ENCODE measurements at regions not wholly inside any gene's neighbourhood (a gene's known extent, or its start where the extent isn't known, plus 50 kb on each side); places are given as distances from the start of the nearest gene placed in this dataset.
"Not testable (repeated sequence)": the region's sequence is repeated elsewhere in the genome, so short reads cannot be mapped to it uniquely, and the experiment has no call there.

DNA sequence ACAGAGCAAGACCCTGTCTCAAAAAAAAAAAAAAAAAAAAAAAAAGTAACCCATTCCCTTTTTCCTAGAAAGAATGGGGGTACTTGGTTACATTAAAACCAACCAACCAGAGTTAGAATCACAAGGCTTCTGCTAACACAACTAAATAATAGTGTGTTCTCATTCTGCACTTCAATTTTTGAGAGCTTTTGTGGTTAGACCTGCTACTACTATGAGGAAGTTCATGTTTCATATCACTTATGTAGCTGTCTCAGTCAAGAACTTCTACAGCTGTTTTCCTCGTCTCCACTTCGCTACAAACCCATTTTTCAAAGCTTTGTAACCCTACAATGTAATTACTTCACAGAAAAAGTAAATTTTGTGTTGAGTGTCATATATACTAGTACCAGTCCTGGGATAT lies 58.3 kb downstream of the PDHA2 start:
- no peak for DNase-seq (ENCODE audit: low read depth)

DNA sequence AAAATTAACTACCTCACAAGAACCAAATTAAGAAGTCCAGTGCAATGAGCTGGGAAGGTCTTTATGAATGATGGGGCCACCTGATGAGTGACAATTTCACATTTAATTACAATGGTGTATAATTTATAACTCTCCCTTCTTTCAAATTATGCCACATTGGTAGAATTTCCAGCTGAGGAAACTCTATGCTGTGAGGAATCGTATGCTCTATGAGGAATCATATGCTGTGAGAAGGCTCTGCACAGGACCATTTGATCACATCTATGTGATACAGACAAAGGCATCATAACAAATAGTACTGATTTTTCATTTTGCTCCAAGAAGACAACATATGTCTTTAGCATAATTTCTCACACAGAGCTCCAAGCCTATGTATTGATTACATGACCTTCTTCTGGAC lies 69.3 kb downstream of the PDHA2 start:
- no peak for DNase-seq (ENCODE audit: low read depth)

DNA sequence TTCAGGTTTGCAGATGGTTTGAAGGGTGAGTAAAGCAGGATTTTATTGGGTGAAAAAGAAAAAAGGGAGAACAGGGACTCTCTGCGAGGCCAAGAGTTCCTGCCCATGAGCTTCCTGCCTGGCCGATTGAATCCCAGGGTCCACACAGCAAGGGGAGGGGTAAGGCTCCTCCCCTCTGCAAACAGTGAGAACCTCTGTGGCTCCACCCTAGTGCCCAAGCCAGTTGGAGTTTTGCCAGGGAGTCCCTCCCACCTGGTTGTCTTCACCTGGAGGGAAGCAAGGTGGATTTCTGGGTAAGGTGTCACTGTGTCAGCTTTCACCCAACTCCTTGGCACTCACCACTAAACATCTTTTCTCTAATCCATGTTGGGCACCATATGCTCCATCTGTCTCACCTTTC lies 70.9 kb downstream of the PDHA2 start:
- no peak for DNase-seq (ENCODE audit: low read depth)

DNA sequence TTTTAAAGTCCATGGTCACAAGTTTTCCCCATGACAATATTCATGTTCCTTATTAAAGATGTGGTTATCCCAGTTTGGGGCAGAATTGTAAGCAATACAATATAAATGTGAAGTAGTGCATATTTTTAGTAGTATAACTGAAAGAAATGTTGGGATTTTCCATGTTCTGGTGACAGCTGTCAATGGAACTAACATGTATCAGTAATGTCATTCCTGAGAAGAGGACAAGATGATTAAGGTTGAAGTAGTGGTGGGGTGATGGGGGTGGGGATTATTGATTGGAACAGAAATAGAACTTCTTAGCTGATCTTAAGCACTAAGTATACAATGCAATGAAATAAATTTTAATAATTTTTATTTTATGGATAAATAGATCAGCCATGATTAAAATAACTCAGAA lies 81.6 kb downstream of the PDHA2 start:
- DNase-seq (ENCODE audit: low read depth), result no peak

DNA sequence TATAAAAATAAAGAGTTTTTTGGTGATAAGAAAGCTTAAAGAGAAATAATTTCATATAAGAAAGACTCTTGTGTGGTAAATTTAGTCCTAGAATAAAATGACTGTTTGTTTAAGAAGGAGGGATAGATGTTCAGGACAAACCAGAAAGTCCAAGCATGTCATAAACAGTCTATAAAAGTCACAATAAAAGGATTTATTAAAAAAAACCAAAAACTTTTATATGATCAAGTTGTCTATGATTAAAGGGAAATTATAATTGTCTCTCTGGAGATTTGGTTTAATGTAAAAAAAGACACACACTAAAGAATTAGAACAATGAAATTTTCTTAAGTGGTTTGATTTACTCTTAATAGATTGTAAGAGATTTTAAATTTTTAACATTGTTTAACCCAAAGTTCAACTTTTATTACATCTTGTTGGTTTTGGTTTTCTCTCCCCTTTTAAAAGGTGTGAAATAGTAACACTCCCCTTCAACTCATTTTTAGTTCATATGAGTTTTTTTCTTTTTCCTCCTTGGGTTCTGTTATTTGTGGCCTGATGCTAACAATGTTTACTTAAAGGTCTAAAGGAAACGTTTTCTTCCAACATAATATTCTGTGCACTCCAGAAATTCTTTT lies 89.7 kb downstream of the PDHA2 start:
- peak; percentile 42 for DNase-seq (ENCODE audit: low read depth)

DNA sequence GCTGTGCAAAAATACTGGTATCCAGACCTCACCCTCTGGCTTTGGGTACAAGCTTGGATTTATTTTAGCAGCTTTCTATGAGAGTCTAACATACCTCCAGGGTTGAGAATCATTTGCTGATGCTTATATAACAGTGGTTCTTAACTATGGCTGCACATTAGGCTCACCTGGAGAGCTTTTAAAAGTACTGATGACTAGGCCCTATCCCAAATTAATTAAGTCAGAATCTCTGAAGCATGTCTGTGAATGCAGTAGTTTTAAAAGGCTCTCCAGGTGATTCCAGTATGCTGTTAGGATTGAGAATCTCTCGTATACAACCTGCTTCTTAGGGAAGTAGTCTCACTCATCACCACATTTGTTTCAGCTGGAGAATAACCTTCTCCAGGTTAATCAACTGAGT lies 99.2 kb downstream of the PDHA2 start:
- DNase-seq (ENCODE audit: low read depth), result no peak

DNA sequence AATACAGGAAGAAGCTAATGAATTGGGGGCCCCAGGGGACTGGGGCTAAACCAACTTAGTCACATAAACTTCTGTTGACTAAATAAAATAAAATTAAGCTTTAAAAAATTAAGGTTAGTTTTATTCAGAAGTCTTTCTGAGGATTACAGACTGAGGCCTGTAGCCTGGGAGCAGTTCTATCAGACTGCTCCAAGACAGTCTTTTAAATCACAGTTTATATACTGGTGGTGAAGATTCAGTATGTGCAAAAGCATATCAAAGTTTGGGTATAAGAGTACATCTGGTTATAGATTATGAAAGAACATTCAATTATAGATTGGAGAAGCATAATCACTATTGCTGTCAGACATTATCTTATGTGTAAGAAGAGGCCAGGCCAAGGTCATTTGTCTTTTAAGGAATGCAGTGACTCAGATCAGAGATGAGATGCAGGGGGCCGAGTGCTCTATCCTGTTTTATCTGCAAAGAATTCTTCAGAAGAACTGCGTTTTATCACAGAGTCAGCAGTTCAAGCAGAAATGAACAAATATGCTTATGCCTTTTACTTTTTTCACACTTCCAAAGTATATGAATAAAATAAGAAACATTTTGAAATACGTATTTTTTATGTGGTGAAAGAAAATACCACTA lies 109.4 kb downstream of the PDHA2 start:
- peak; percentile 40 for DNase-seq (ENCODE audit: low read depth)

DNA sequence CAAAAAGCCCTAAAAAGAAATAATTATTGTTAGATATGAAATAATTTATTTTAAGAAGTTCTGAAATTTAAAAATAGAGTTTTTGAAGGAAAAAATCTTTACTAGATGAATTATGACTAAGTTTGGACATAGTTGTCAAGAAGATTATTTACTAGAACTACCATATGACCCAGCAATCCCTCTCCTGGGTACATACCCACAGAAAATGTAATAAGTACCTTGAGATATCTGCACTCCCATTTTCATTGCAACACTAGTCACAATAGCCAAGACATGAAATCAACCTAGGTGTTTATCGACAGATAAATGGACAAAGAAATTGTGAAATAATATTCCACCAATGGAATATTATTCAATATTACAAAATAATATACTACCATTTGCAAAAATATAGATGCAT lies 109.9 kb downstream of the PDHA2 start:
- DNase-seq (ENCODE audit: low read depth), result no peak

DNA sequence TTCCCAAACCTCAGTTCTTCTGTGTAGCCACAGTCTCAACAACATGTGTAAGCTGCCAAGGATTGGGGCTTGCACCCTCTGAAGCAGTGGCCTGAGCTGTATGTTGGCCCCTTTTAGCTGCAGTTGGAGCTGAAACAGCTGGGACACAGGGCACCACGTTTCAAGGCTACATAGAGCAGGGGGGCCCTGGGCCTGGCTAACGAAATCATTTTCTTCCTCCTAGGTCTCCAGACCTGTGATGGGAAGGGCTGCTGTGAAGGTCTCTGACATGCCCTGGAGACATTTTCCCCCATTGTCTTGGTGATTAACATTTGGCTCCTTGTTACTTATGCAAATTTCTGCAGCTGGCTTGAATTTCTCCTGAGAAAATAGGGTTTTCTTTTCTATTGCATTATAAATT lies 112.6 kb downstream of the PDHA2 start:
- DNase-seq (ENCODE audit: low read depth), result not testable (repeated sequence)

DNA sequence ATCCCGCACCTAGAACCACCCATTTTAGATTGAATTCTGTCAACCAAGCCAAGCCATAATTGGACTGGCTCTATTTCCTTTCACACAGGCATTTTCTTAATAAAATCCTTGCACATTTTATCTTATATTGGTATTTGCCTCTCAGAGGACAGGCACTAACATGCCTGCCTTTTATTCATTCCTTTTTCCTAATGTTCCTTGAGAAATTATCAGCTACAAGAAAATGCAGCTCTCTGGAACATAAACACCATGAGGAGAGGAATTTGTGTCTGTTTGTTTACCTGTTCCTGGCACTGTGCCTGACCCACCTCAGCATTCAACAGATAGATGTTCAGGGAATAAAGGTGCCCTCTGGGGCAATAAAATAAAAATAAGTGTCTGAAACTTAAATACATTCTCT lies 116.2 kb downstream of the PDHA2 start:
- no peak for DNase-seq (ENCODE audit: low read depth)

DNA sequence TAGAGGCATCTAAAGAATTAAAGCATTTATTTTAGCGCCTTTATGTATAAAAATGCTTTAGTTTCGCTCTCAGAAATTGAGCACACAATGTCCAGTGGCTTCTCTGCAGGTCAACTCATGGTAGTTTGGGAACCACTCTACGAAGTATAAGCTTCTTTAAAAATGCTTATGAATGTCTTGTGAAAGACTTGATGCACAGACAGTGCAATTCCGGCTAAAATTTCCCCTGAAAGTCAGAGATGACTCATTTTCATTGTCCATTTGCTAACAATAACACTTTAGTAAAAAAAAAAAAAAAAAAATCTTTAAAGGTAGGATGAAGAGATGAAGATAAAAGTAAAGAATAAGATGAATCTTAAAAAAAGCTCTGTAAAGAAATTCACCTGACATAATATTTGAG lies 117.2 kb downstream of the PDHA2 start:
- peak; percentile 34 for DNase-seq (ENCODE audit: low read depth)

DNA sequence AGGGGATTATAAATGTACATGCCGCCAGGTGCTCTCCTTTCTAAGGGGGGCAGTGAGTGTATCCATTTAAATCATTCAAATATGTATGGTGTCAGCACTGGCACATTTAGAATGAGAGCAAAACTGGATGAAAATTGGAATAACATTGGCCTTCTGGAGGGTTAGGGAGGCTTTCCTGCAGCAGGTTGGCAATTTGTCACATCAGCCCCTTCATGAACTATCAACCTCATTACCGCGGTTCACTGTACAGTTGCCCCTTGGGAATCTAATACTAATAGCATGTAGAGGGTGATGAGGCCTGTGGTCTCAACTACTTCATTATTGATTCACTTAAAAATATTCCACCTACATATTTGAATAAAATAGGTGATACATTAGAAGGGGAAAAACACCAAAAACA lies 117.9 kb downstream of the PDHA2 start:
- no peak for DNase-seq (ENCODE audit: low read depth)

DNA sequence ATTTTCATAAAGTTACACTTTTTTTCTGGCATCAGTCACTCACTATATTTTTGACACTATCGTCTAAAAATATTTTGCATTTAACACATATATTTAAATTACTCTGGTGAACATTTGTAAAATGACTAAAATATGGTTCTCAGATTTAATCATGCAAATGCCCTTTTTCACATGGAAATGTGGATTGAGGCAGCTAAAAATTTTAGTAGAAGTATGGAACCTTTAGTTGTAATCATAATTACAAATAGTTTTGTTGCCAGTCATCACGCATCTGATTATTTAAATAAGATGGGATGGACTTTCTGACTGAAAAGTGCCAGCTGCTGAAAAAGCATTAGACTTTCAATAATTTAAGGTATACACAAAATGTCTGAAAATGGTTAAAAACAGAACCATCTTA lies 119.3 kb downstream of the PDHA2 start:
- DNase-seq (ENCODE audit: low read depth), result no peak

DNA sequence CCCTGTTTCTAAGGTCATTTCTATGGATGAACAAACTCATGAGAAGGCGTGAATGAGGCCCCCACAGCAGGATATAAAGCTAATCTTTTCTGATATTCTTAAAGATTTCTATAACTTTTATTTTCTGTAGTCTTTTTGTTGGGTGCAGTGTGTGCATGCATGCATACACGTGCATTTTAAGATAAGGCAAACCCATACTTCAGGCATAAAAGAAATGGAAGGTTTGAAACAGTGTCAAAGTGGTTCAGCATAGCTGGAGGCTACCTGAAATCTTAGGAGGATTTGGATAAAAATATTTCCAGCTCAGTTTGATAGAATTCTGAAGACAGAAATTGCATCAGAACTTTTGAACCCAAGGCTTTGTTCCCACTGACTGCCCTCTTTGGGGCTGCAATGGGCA lies 119.7 kb downstream of the PDHA2 start:
- DNase-seq (ENCODE audit: low read depth), result no peak

DNA sequence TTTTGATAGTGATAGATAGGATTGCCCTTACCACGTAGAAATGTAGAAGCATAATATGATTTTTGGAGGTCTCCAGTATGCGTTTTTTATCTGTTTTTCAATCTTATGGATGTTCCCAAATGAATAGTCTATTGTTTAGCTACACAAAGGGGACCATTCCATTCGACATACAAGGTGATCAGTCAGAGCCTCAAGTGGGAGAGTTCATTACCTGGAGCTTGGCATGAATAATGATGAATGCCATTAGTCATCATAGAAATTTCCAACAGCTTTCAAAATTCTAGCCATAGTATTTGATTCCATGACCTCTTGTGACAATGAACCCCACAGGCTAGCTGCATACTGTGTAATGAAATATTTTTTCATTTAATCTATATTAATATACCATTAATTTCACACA lies 123.6 kb downstream of the PDHA2 start:
- DNase-seq (ENCODE audit: low read depth), result no peak

DNA sequence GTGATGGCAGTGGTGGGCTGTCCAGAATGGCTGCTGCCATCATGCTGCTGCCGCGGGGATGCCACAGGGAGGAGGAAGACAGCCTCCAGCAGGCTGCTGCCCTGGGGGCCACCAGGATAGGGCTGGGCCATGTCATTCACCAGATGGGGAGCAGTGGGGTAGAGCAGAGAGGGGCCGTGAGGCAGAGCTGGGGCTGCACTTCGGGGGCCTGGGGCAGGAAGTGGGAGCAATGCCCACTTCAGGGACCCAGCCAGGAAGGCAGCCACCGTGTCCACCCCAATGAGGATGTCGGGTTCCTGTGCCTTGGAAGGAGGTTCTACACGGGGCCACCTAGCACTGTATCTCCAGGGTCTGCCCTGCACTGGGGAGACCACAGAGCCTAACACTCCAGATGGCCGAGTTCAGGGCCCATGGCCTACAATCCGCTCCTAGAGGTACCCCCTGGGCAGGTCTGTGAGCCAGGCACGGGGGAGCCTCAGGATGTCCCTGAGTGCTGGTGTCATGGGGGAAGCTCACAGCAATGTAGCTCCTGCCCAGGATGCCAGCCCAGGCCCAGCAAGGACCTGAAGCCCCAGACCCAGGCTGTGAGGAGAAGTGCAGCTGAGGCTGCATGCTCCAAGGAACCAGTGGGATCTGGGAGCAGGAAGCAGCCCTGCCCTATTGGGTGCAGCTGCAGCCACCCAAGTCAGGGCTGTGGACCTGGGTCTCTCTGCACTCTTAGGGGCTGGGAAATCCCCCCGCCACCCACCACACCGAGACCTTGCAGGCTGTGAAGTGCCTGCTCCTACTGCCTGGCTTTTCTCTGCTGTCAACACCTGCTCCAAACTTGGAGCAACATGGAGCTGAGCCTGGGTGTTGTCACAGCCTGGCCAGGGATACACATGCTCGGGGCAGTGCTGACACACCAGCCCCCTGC lies 140.3 kb downstream of the PDHA2 start:
- DNase-seq (ENCODE audit: low read depth), result no peak

DNA sequence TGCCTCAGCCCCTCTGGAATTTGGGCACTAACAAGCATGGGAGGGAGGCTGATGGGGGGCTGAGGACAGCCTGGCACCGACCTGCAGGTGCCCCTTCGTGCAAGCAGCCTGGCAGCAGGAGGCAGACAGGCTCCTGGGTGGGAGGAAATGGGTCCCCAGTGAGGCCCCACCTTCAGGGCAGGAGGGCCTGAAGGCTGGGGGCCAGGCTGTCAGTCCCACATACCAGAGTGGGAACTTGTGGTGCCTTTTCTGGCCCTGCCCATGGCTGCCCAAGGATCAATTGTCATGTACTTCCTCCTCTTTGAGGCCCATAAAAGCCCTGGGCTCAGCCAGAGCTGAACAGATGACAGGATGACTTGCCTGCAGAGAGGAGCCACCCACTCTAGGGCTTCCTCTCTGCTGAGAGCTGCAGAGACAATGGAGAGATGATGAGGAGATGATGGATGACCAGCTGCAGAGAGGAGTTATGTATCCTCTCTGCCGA lies 141.0 kb downstream of the PDHA2 start:
- DNase-seq (ENCODE audit: low read depth), result no peak

DNA sequence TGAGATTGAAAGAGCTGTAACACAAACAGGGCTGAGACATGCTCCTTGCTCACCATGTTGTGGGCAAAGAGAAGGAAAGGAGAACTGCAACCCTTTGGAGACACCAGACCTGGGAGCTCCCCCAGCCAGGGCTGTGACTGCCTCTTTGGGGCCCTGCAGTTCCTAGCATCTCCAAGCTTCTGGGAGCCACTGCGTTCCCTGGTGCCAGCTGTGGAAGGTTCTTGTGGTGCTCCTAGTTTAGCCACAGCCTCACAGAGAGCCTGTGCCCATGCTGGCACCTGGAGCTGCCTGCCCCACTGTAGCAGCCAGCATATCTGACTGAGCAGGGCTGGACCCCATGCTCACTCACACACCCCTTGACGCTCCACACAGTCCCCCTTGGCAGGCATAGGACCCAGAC lies 141.7 kb downstream of the PDHA2 start:
- no peak for DNase-seq (ENCODE audit: low read depth)

DNA sequence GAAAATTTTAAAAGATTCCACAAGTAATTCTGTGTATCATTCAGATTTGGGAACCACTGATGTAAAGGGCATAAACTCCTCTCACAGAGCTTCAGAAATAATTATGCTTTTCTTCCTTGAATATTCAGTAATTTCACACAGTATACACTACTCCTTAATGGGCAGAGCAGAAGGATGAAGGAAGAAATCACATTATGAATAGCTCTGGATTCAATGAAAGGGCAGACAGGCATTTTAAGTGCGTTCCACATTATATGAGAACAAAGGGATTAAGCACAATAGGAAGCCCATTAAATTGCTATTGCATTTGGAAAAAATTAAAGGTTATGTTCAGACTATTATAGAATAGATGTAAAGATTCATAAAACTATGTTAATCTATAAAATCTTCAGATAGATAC lies 142.6 kb downstream of the PDHA2 start:
- DNase-seq (ENCODE audit: low read depth), result no peak

DNA sequence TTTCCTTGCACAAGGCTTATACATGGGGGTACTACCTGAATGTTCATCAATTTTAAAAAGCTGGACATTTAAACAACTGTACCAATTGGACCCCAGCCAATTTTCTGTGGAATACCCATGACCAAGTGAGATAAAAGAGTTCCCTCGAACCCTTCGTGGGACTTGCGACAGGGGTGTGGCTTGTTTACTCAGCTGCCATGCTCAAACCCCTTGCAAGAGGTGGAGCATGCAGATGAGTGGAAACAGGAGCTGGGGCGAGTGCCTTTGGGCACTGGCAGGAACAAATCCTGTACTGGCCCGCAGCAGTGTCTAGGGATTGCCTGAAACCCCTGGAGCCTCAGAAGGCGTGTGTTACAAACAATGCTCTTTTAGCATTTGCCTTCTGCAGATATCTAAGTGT lies 144.2 kb downstream of the PDHA2 start:
- no peak for DNase-seq (ENCODE audit: low read depth)

DNA sequence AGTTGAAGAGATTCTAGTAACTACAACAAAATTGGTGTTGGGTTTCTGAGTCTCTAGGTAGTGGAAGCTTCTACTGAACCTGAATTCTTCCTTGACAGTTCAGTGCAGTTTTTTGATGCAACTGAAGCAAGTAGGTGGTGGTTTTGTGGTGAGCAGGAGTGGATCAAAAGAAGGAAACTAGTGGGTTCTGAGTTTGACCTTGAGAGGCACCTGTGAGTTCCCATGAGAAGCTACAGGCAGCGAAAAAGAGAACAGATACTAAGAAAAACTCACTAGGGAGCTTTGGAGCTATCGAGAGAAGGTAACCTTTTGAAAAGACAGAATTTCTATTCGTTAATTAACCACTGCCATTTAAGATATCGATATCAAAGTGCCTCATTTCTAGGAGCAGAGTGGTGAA lies 145.2 kb downstream of the PDHA2 start:
- DNase-seq (ENCODE audit: low read depth), result no peak

DNA sequence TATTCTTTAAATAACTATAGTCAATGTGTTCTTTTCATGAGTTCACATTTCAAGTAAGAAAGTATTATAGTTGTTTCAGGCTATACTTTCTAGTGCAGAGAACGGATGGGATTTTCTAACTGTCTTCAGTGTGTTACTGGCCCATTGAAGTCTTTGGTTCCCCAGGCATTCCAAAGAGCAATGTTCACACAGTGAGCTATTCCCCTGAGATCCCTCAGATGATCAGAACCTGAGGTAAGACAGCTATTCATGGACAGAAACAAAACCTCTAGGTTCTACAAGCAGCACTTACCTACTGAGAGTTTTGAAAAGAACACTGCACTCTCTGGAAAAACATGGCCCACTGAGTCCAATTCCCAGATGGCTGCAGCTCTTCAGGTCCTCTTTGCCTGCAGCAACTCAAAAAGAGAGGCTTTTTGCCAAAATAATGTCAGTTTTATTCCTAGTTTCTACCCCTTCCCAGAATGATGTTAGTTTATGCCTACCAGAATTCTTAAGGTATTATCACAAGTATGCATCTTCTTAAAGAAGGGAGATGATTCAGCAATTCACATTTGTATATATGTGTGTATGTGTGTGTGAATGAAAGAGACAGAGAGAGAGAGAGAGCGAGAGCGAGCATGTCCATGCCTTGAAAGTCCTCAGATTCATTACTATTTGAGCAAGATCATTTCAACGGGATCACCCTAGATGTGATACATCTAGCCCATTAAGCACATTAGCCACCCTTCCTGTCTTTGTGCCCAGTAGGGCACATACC lies 146.1 kb downstream of the PDHA2 start:
- no peak for DNase-seq (ENCODE audit: low read depth)

All from LHCN-M2 (cell line).